ENCODE measurements at regions not wholly inside any gene's neighbourhood (a gene's known extent, or its start where the extent isn't known, plus 50 kb on each side); places are given as distances from the start of the nearest gene placed in this dataset.

DNA sequence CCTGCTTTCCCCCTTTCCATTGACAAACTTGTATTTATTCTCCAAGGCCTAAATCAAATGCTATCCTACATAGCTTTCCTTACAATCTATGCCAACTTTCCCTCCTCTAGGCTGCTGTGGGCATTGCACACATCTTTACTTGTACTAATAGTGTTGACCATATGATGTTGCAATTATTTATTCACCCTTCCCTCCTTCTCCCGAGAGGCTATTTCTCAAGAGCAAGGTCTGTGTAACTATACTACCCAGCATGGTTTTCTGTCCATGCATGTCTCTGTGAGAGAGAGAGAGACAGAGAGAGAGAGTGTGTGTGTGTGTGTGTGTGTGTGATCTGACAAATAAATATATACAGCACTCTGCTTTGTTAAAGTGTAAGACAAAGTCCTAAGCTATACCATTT is 63.8 kb downstream of the GTPBP8 start:
- TF ChIP-seq EZH2 (IDR thresholded peaks at IDR 0.05) (no peak), CEBPB (IDR thresholded peaks at IDR 0.05; ENCODE audit: low read depth) (no peak), ZNF274 (IDR thresholded peaks at IDR 0.05; ENCODE audit: low read depth, low read length) (no peak), SIN3A (IDR thresholded peaks at IDR 0.05; ENCODE audit: low read depth) (no peak), POLR2A (IDR thresholded peaks at IDR 0.05; ENCODE audit: borderline replicate concordance, extremely low read depth, insufficient read depth, insufficient read length) (no peak), POLR2AphosphoS5 (IDR thresholded peaks at IDR 0.05; ENCODE audit: low read depth, low read length) (no peak), SP1 (IDR thresholded peaks at IDR 0.05; ENCODE audit: low read depth) (no peak), JUND (IDR thresholded peaks at IDR 0.05) (no peak), TCF7L2 (IDR thresholded peaks at IDR 0.05; ENCODE audit: borderline replicate concordance, extremely low read depth, insufficient read depth, insufficient read length) (no peak), ATF3 (IDR thresholded peaks at IDR 0.05) (no peak), SRF (IDR thresholded peaks at IDR 0.05; ENCODE audit: low read depth) (no peak)
- TF ChIP-seq, protein P1, sequence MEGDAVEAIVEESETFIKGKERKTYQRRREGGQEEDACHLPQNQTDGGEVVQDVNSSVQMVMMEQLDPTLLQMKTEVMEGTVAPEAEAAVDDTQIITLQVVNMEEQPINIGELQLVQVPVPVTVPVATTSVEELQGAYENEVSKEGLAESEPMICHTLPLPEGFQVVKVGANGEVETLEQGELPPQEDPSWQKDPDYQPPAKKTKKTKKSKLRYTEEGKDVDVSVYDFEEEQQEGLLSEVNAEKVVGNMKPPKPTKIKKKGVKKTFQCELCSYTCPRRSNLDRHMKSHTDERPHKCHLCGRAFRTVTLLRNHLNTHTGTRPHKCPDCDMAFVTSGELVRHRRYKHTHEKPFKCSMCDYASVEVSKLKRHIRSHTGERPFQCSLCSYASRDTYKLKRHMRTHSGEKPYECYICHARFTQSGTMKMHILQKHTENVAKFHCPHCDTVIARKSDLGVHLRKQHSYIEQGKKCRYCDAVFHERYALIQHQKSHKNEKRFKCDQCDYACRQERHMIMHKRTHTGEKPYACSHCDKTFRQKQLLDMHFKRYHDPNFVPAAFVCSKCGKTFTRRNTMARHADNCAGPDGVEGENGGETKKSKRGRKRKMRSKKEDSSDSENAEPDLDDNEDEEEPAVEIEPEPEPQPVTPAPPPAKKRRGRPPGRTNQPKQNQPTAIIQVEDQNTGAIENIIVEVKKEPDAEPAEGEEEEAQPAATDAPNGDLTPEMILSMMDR (IDR thresholded peaks at IDR 0.05 in 2 of 3, conservative IDR thresholded peaks at IDR 0.05 in 1 of 3; ENCODE audit: borderline replicate concordance in 1 of 3, insufficient read depth in 1 of 3, low read depth in 2 of 3, low read length in 2 of 3), result no peak
- TF ChIP-seq, protein P2, sequence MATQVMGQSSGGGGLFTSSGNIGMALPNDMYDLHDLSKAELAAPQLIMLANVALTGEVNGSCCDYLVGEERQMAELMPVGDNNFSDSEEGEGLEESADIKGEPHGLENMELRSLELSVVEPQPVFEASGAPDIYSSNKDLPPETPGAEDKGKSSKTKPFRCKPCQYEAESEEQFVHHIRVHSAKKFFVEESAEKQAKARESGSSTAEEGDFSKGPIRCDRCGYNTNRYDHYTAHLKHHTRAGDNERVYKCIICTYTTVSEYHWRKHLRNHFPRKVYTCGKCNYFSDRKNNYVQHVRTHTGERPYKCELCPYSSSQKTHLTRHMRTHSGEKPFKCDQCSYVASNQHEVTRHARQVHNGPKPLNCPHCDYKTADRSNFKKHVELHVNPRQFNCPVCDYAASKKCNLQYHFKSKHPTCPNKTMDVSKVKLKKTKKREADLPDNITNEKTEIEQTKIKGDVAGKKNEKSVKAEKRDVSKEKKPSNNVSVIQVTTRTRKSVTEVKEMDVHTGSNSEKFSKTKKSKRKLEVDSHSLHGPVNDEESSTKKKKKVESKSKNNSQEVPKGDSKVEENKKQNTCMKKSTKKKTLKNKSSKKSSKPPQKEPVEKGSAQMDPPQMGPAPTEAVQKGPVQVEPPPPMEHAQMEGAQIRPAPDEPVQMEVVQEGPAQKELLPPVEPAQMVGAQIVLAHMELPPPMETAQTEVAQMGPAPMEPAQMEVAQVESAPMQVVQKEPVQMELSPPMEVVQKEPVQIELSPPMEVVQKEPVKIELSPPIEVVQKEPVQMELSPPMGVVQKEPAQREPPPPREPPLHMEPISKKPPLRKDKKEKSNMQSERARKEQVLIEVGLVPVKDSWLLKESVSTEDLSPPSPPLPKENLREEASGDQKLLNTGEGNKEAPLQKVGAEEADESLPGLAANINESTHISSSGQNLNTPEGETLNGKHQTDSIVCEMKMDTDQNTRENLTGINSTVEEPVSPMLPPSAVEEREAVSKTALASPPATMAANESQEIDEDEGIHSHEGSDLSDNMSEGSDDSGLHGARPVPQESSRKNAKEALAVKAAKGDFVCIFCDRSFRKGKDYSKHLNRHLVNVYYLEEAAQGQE (IDR thresholded peaks at IDR 0.05; ENCODE audit: low read depth), result no peak
